Brain microvascular endothelial cell (primary cell): ENCODE measurements at regions not wholly inside any gene's neighbourhood (a gene's known extent, or its start where the extent isn't known, plus 50 kb on each side); places are given as distances from the start of the nearest gene placed in this dataset.

Experiments
- DNase-seq: peaks from one replicate; pipeline ENCODE4 v3.0.0-alpha.2; 2020
- H3K27ac ChIP-seq: fragments of 250-450 bp; sonication (Bioruptor Pico); 2 replicates; pipeline ENCODE4 v1.5.1; 2020; ENCODE audit warnings: mild to moderate bottlenecking, moderate library complexity
- H3K27me3 ChIP-seq: fragments of 250-450 bp; sonication (Bioruptor Pico); replicated peaks from 2 replicates; pipeline ENCODE4 v1.5.1; 2020; ENCODE audit warnings: mild to moderate bottlenecking
- H3K36me3 ChIP-seq: fragments of 250-450 bp; sonication (Bioruptor Pico); replicated peaks from 2 replicates; pipeline ENCODE4 v1.5.1; 2020; ENCODE audit warnings: mild to moderate bottlenecking
- H3K4me3 ChIP-seq: 2 replicates; pipeline ENCODE4 v1.5.1; 2011; ENCODE audit warnings: low read depth, mild to moderate bottlenecking, control low read depth, low read length, moderate library complexity
- in situ Hi-C: cut with HindIII; loops from 2 replicates; pipeline ENCODE4 v1.10.0; 2017; ENCODE audit warnings: low sequenced_read_pairs, low pct_ligation_motif_present
- TF ChIP-seq, protein P1 (sequence below): IDR thresholded peaks from 2 replicates; pipeline ENCODE4 v1.5.1; 2011; ENCODE audit warnings: low read depth, mild to moderate bottlenecking, moderate library complexity, low read length, control low read depth, inconsistent platforms; ENCODE audit errors: missing control alignments

- H3K27ac ChIP-seq: no peak overlapping the region
- no peaks in the 10 kb centered on the region for H3K36me3 ChIP-seq
- peaks cover 2% of the 10 kb centered on the region for H3K27me3 ChIP-seq
- H3K4me3 ChIP-seq: no peak overlapping the region
- TF ChIP-seq, protein P1, sequence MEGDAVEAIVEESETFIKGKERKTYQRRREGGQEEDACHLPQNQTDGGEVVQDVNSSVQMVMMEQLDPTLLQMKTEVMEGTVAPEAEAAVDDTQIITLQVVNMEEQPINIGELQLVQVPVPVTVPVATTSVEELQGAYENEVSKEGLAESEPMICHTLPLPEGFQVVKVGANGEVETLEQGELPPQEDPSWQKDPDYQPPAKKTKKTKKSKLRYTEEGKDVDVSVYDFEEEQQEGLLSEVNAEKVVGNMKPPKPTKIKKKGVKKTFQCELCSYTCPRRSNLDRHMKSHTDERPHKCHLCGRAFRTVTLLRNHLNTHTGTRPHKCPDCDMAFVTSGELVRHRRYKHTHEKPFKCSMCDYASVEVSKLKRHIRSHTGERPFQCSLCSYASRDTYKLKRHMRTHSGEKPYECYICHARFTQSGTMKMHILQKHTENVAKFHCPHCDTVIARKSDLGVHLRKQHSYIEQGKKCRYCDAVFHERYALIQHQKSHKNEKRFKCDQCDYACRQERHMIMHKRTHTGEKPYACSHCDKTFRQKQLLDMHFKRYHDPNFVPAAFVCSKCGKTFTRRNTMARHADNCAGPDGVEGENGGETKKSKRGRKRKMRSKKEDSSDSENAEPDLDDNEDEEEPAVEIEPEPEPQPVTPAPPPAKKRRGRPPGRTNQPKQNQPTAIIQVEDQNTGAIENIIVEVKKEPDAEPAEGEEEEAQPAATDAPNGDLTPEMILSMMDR: no peak
- no peak for DNase-seq
- in situ Hi-C loops: no loop called here
Observed at GRCh38 chr5:77558266-77558665, 66.2 kb upstream of the WDR41 start.

DNA sequence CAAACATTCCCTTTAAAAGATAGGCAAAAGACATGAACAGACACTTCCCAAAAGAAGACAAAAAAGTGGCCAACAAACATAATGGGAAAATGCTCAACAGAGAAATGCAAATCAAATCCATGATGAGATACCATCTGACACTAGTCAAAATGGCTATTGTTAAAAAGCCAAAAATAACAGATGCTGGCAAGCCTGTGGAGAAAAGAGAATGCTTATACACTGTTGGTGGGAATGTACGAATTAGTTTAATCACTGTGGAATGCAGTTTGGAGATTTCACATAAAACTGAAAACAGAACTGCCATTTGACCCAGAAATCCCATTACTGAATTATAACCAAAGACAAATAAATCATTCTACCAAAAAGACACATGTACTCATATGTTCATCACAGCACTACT is 58.3 kb upstream of the WDR41 start:
- H3K27ac ChIP-seq: no peak overlapping the region
- no peak for DNase-seq
- TF ChIP-seq, protein P1: no peak
- no peak overlapping the region for H3K4me3 ChIP-seq
- no peaks in the 10 kb centered on the region for H3K27me3 ChIP-seq
- no peaks in the 10 kb centered on the region for H3K36me3 ChIP-seq
- in situ Hi-C loops: no loop called here

DNA sequence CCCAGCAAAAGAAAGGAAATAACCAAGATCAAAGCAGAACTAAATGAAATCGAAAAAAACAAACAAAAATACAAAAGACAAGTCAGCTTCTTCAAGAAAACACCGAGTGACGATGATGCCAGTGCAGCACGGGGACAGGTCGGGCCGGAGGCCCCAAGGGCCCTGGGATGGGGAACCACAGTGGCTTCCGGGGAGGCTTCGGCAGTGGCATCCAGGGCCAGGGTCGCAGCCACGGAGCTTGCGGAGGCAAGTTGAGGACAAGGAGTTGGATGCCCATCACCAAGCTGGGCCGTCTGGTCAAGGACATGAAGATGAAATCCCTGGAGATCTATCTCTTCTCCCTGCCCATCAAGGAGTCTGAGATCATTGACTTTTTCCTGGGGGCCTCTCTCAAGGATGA is 53.2 kb upstream of the WDR41 start:
- H3K27ac ChIP-seq: no peak overlapping the region
- no peak overlapping the region for H3K4me3 ChIP-seq
- H3K27me3 ChIP-seq: no peaks in the 10 kb centered on the region
- H3K36me3 ChIP-seq: no peaks in the 10 kb centered on the region
- in situ Hi-C loops: no loop called here
- DNase-seq: no peak
- TF ChIP-seq, protein P1: no peak
